ENCODE measurements at regions not wholly inside any gene's neighbourhood (a gene's known extent, or its start where the extent isn't known, plus 50 kb on each side); places are given as distances from the start of the nearest gene placed in this dataset.

- TF ChIP-seq GATA2 (IDR thresholded peaks at IDR 0.05; ENCODE audit: low read depth, low read length) (no peak), GATA3 (IDR thresholded peaks at IDR 0.05; ENCODE audit: low read depth, low read length) (no peak)
These were observed 285.1 kb upstream of the ARRDC3 start for GRCh38 chr5:91668261-91668660.

- TF ChIP-seq GATA2 (IDR thresholded peaks at IDR 0.05; ENCODE audit: low read depth, low read length) = no peak
- TF ChIP-seq GATA3 (IDR thresholded peaks at IDR 0.05; ENCODE audit: low read depth, low read length) = no peak
These were observed 269.6 kb upstream of the ARRDC3 start for GRCh38 chr5:91652678-91653077.

- TF ChIP-seq GATA3 (IDR thresholded peaks at IDR 0.05; ENCODE audit: low read depth, low read length) (no peak), GATA2 (IDR thresholded peaks at IDR 0.05; ENCODE audit: low read depth, low read length) (no peak)
These were observed 268.6 kb upstream of the ARRDC3 start for GRCh38 chr5:91651704-91652103.

DNA sequence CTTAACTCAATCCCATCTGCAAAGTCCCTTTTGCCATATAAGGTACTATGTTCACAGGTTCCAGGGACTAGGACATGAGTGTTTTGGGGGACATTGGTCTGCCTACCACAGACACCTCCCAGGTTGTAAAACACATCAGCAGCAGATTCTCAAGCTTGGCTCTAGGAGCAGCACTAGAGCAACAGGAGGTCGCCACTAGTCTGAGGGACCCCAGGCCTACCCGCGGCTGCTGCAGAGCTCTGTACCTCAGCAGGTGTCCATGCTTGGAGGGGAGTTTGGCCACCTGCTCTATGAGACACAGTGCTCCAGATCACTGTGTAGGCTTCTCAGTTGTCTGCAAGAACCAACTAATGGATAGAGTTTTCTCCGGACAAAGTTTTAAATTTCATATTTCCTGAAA is 262.2 kb upstream of the ARRDC3 start:
- no peak for TF ChIP-seq GATA3 (IDR thresholded peaks at IDR 0.05; ENCODE audit: low read depth, low read length)
- TF ChIP-seq GATA2 (IDR thresholded peaks at IDR 0.05; ENCODE audit: low read depth, low read length) = no peak

DNA sequence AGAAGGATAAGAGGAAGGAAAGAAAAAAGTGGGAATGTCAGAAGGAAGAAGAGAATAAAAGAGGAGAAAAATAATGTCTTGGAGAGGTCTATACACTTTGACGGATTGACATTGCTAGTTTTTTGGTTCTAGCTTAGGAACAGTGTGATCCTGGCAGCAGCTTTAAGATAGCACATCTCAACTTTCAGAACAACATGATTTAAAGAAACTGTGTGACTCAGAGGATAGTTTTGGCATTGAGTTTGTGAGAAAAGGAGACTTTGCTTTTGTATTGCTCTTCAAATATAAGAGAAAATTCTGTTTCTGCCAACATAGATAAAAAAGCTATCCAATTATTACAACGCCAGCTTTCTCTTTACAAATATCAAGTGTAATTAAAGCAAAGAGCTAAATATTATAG is 260.7 kb upstream of the ARRDC3 start:
- TF ChIP-seq GATA2 (IDR thresholded peaks at IDR 0.05; ENCODE audit: low read depth, low read length) = no peak
- no peak for TF ChIP-seq GATA3 (IDR thresholded peaks at IDR 0.05; ENCODE audit: low read depth, low read length)

DNA sequence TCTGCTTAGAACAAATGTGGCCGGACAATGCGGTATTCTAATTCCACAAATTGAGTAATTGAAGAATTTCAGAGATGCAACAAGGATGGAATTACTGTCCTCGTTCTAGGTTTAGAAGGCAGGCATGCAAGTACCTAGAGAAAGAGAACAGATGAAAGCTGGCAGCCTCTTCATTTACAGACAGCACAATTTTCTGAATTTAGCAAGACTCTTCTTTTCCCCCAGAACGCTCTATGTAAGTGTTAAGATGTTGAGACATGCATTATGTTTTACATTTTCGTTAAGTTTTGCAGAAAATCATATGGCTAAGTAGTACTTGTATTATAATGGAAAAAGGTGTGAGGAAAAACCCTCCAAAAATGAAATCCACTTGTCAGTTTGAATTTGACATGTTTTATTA is 259.5 kb upstream of the ARRDC3 start:
- no peak for TF ChIP-seq GATA2 (IDR thresholded peaks at IDR 0.05; ENCODE audit: low read depth, low read length)
- TF ChIP-seq GATA3 (IDR thresholded peaks at IDR 0.05; ENCODE audit: low read depth, low read length) = no peak

GRCh38 chr5:91641730-91642350 is 258.7 kb upstream of the ARRDC3 start:
- TF ChIP-seq GATA2 (IDR thresholded peaks at IDR 0.05; ENCODE audit: low read depth, low read length) (no peak), GATA3 (IDR thresholded peaks at IDR 0.05; ENCODE audit: low read depth, low read length) (no peak)

- TF ChIP-seq GATA3 (IDR thresholded peaks at IDR 0.05; ENCODE audit: low read depth, low read length) = no peak
- TF ChIP-seq GATA2 (IDR thresholded peaks at IDR 0.05; ENCODE audit: low read depth, low read length) = no peak
These were observed 256.6 kb upstream of the ARRDC3 start for GRCh38 chr5:91639744-91640143.

DNA sequence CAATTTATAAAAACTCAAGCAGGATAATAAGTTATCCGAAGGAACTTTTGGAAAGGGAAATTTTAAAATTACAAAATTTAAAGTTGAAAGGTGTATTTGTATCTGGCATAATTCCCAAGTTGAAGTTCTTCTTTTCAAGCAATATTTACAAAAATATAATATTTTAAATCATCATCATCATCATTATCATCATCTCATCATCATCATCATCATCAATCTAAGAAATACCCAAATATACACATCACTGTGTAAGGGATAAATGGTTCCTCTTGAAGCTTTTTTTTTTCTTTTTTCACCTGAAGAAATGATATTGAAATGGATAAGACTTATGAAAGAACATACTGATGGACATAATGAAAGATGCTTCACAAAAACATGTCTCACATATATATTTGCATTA is 254.9 kb upstream of the ARRDC3 start:
- TF ChIP-seq GATA2 (IDR thresholded peaks at IDR 0.05; ENCODE audit: low read depth, low read length) (no peak), GATA3 (IDR thresholded peaks at IDR 0.05; ENCODE audit: low read depth, low read length) (no peak)

GRCh38 chr5:91635950-91636734 is 253.0 kb upstream of the ARRDC3 start:
- TF ChIP-seq GATA2 (IDR thresholded peaks at IDR 0.05; ENCODE audit: low read depth, low read length) (no peak), GATA3 (IDR thresholded peaks at IDR 0.05; ENCODE audit: low read depth, low read length) (no peak)

- TF ChIP-seq GATA3 (IDR thresholded peaks at IDR 0.05; ENCODE audit: low read depth, low read length) = no peak
- TF ChIP-seq GATA2 (IDR thresholded peaks at IDR 0.05; ENCODE audit: low read depth, low read length) = no peak
These were observed 249.8 kb upstream of the ARRDC3 start for GRCh38 chr5:91632871-91633270.

DNA sequence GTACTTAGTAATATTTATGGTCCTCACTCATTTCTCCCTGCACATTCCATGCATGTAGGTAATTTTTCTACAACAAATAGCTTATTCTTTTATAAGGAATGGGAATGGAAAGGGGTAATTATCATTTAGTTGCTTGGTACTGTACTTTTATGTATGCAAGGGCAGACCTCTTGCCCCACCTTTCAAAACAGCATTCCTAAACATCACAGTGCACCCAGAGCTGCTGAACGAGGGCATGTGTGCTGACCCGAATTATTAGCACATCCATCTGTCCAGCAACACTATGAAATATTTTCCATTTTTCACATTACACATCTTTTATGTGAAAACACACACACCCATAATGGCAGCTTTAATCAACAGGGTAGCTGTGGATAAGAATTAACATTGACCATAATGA is 228.6 kb upstream of the ARRDC3 start:
- TF ChIP-seq GATA3 (IDR thresholded peaks at IDR 0.05; ENCODE audit: low read depth, low read length) (no peak), GATA2 (IDR thresholded peaks at IDR 0.05; ENCODE audit: low read depth, low read length) (no peak)

- TF ChIP-seq GATA2 (IDR thresholded peaks at IDR 0.05; ENCODE audit: low read depth, low read length) (no peak), GATA3 (IDR thresholded peaks at IDR 0.05; ENCODE audit: low read depth, low read length) (no peak)
These were observed 224.6 kb upstream of the ARRDC3 start for GRCh38 chr5:91607675-91608074.

- TF ChIP-seq GATA3 (IDR thresholded peaks at IDR 0.05; ENCODE audit: low read depth, low read length) = no peak
- TF ChIP-seq GATA2 (IDR thresholded peaks at IDR 0.05; ENCODE audit: low read depth, low read length) = no peak
These were observed 216.7 kb upstream of the ARRDC3 start for GRCh38 chr5:91599863-91600262.

DNA sequence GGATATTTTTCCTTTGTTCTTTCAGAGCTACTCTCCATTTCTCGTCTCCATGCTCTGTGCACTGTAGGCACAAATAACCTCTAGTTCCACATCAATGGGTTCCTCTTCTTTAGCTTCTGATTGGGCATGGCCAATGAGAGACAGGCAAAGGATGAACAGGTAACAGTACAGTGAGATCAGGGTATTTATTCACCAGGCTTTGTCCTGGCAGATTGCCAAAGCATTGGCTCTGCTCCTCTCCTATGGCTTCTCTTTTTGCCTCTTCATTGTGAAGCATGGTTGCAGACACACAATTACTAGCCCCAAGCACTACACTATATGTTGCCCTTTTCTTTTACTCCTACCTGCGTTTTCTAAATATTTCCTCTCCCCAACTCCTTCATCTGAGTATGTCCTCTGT is 215.1 kb upstream of the ARRDC3 start:
- TF ChIP-seq GATA3 (IDR thresholded peaks at IDR 0.05; ENCODE audit: low read depth, low read length) (no peak), GATA2 (IDR thresholded peaks at IDR 0.05; ENCODE audit: low read depth, low read length) (no peak)
